ENCODE measurements at regions not wholly inside any gene's neighbourhood (a gene's known extent, or its start where the extent isn't known, plus 50 kb on each side); places are given as distances from the start of the nearest gene placed in this dataset.

- POLR2A ChIA-PET = interaction anchor here (1.1 kb wide), 1 partner anchor 87 kb away, joined by 4 read pairs; no protein-coding TSS in a partner anchor
- H3K27ac Mint-ChIP-seq = peak overlapping the region; percentile 86
- peaks cover 2% of the 10 kb centered on the region for H3K27me3 Mint-ChIP-seq
- ATAC-seq (ENCODE audit: low read depth) = no peak
- peak overlapping the region; percentile 58 for H3K4me3 Mint-ChIP-seq
- H3K36me3 Mint-ChIP-seq = peaks cover 4% of the 10 kb centered on the region
- H3K9me3 Mint-ChIP-seq = peaks cover 9% of the 10 kb centered on the region
- peaks cover 17% of the 10 kb centered on the region for H3K4me1 Mint-ChIP-seq
- DNase-seq = no peak
Measured at GRCh38 chr12:48286665-48287064, 64.1 kb downstream of the ZNF641 start.

GRCh38 chr12:48285751-48286650, 64.7 kb downstream of the ZNF641 start:
- H3K4me3 Mint-ChIP-seq = peak overlapping the region; percentile 58
- peaks cover 17% of the 10 kb centered on the region for H3K4me1 Mint-ChIP-seq
- H3K27ac Mint-ChIP-seq = peak overlapping the region; percentile 86
- peaks cover 9% of the 10 kb centered on the region for H3K9me3 Mint-ChIP-seq
- H3K36me3 Mint-ChIP-seq = peaks cover 4% of the 10 kb centered on the region
- POLR2A ChIA-PET = interaction anchor here (1.1 kb wide), 1 partner anchor 87 kb away, joined by 4 read pairs; no protein-coding TSS in a partner anchor
- peak; percentile 94 for ATAC-seq (ENCODE audit: low read depth)
- no peak for DNase-seq
- H3K27me3 Mint-ChIP-seq = peaks cover 2% of the 10 kb centered on the region

GRCh38 chr12:48281811-48282210, 68.9 kb downstream of the ZNF641 start:
- no peak for ATAC-seq (ENCODE audit: low read depth)
- H3K36me3 Mint-ChIP-seq = peaks cover 4% of the 10 kb centered on the region
- no peak for DNase-seq
- H3K9me3 Mint-ChIP-seq = peaks cover 18% of the 10 kb centered on the region
- peaks cover 6% of the 10 kb centered on the region for H3K27me3 Mint-ChIP-seq
- no peak overlapping the region for H3K4me3 Mint-ChIP-seq
- peaks cover 14% of the 10 kb centered on the region for H3K4me1 Mint-ChIP-seq
- H3K27ac Mint-ChIP-seq = no peak overlapping the region
- POLR2A ChIA-PET = no interaction called here

DNA sequence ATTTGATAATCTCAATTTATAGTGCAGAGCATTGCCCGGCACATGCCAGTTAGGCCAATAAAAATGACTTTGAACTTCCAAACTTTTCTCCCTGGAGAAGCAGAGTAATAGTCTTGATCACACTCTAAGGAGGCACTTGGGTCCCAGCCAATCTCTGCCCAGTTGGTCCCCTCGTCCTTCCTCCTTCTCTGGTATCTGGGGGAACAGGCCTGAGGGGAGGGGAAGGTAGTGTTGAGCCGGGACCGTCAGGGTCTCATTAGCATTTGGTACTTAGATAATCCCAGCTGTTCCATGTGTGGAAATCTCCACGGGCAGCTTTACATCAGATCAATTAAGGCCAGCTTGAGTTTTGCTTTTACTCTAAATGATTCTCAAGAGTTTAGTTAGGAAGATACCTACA, 70.1 kb downstream of the ZNF641 start:
- DNase-seq = no peak
- no peak for ATAC-seq (ENCODE audit: low read depth)
- Mint-ChIP-seq H3K27me3 (peaks cover 6% of the 10 kb centered on the region), H3K36me3 (peaks cover 3% of the 10 kb centered on the region), H3K9me3 (peaks cover 14% of the 10 kb centered on the region), H3K4me1 (peaks cover 3% of the 10 kb centered on the region), H3K27ac (no peak overlapping the region), H3K4me3 (no peak overlapping the region)
- POLR2A ChIA-PET = no interaction called here

GRCh38 chr12:48279601-48280000, 71.1 kb downstream of the ZNF641 start:
- H3K27ac Mint-ChIP-seq = no peak overlapping the region
- DNase-seq = no peak
- peaks cover 18% of the 10 kb centered on the region for H3K9me3 Mint-ChIP-seq
- no peak for ATAC-seq (ENCODE audit: low read depth)
- H3K4me1 Mint-ChIP-seq = peaks cover 2% of the 10 kb centered on the region
- no peak overlapping the region for H3K4me3 Mint-ChIP-seq
- H3K36me3 Mint-ChIP-seq = peaks cover 2% of the 10 kb centered on the region
- POLR2A ChIA-PET = no interaction called here
- peaks cover 6% of the 10 kb centered on the region for H3K27me3 Mint-ChIP-seq

- DNase-seq (no peak), ATAC-seq (ENCODE audit: low read depth) (no peak)
- Mint-ChIP-seq H3K4me3 (no peak overlapping the region), H3K4me1 (peaks cover 2% of the 10 kb centered on the region), H3K27ac (no peak overlapping the region), H3K9me3 (peaks cover 18% of the 10 kb centered on the region), H3K27me3 (peaks cover 6% of the 10 kb centered on the region), H3K36me3 (no peaks in the 10 kb centered on the region)
- POLR2A ChIA-PET = no interaction called here
Measured at GRCh38 chr12:48279101-48279500, 71.6 kb downstream of the ZNF641 start.

GRCh38 chr12:48276621-48277020, 73.5 kb upstream of the OR10AD1 start:
- Mint-ChIP-seq H3K4me3 (no peak overlapping the region), H3K9me3 (peaks cover 19% of the 10 kb centered on the region), H3K36me3 (peaks cover 1% of the 10 kb centered on the region), H3K27me3 (peaks cover 14% of the 10 kb centered on the region), H3K27ac (no peak overlapping the region), H3K4me1 (no peaks in the 10 kb centered on the region)
- POLR2A ChIA-PET = no interaction called here
- DNase-seq = no peak
- no peak for ATAC-seq (ENCODE audit: low read depth)

DNA sequence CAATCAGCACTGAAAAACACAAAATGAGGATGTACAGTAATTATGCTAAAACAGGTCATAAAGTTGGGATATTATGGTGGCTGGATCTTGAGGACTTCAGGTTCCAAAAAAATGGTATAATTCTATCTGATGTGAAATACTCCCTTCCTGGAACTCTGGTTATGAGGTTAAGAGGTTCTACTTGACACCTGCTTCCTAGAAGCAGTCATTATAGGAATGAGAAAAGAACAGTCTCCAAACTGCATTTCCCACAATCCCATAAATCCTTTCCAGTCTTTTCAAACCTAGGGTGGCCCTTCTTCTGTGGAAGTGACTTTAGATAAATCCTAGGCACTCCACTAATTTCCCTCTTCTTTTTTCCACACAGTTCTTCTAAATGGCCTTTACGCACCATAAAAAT, 63.7 kb upstream of the OR10AD1 start:
- Mint-ChIP-seq H3K27ac (no peak overlapping the region), H3K27me3 (peaks cover 29% of the 10 kb centered on the region), H3K9me3 (peaks cover 2% of the 10 kb centered on the region), H3K4me3 (no peak overlapping the region), H3K4me1 (peaks cover 5% of the 10 kb centered on the region), H3K36me3 (peaks cover 2% of the 10 kb centered on the region)
- ATAC-seq (ENCODE audit: low read depth) = no peak
- no peak for DNase-seq
- POLR2A ChIA-PET = no interaction called here

DNA sequence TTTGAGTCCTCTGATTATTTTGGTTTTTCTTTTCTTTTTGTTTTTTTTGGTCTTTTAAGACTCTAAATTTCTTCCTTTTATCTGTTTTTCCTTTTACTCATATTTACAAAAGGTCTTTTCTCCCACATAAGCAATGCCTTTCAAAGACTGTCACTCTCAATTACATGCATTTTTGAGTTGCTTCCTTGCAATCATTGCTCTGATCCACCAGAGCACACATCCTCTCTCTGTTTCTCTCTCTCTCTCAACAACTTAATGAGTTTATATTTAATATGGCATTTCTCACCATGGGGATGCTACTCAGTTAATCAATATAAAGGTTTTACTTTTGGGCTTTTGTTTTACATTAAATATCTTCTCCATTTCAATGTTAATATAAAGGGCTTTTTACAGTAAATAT, 62.7 kb upstream of the OR10AD1 start:
- POLR2A ChIA-PET = no interaction called here
- Mint-ChIP-seq H3K36me3 (peaks cover 2% of the 10 kb centered on the region), H3K27me3 (peaks cover 26% of the 10 kb centered on the region), H3K4me1 (peaks cover 5% of the 10 kb centered on the region), H3K9me3 (peaks cover 2% of the 10 kb centered on the region), H3K27ac (no peak overlapping the region), H3K4me3 (no peak overlapping the region)
- DNase-seq (no peak), ATAC-seq (ENCODE audit: low read depth) (no peak)

GRCh38 chr12:48263617-48264016, 60.5 kb upstream of the OR10AD1 start:
- Mint-ChIP-seq H3K4me3 (no peak overlapping the region), H3K9me3 (peaks cover 2% of the 10 kb centered on the region), H3K36me3 (peaks cover 2% of the 10 kb centered on the region), H3K27me3 (peaks cover 26% of the 10 kb centered on the region), H3K27ac (no peak overlapping the region), H3K4me1 (peaks cover 5% of the 10 kb centered on the region)
- ATAC-seq (ENCODE audit: low read depth) (no peak), DNase-seq (no peak)
- POLR2A ChIA-PET = no interaction called here

DNA sequence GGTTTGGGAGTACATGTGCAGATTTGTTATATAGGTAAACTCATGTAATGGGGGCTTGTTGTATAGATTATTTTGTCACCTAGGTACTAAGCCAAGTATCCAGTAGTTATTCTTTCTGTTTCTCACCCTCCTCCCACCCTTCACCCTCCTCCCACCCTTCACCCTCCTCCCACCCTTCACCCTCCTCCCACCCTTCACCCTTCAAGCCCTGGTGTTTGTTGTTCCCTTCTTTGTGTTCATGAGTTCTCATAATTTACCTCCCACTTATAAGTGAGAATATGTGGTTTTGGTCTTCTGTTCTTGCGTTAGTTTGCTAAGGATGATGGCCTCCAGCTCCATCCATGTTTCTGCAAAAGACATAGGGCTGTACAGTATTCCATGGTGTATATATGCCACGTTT, 58.7 kb upstream of the OR10AD1 start:
- H3K36me3 Mint-ChIP-seq = peaks cover 2% of the 10 kb centered on the region
- no peak for DNase-seq
- peaks cover 25% of the 10 kb centered on the region for H3K27me3 Mint-ChIP-seq
- peaks cover 1% of the 10 kb centered on the region for H3K9me3 Mint-ChIP-seq
- H3K4me1 Mint-ChIP-seq = peaks cover 5% of the 10 kb centered on the region
- no peak overlapping the region for H3K27ac Mint-ChIP-seq
- ATAC-seq (ENCODE audit: low read depth) = no peak
- POLR2A ChIA-PET = no interaction called here
- H3K4me3 Mint-ChIP-seq = no peak overlapping the region
